NB4 (cell line): ENCODE measurements at regions not wholly inside any gene's neighbourhood (a gene's known extent, or its start where the extent isn't known, plus 50 kb on each side); places are given as distances from the start of the nearest gene placed in this dataset.

Source experiments
- MYC ChIP-seq: IDR thresholded peaks from 2 replicates; pipeline ENCODE4 v1.6.1; 2011; ENCODE audit warnings: low read depth, low read length
- POLR2A ChIP-seq: IDR thresholded peaks from 2 replicates; pipeline ENCODE4 v1.6.1; 2011; ENCODE audit warnings: mild to moderate bottlenecking; ENCODE audit not compliant: insufficient read length; ENCODE audit errors: extremely low read depth
- TF ChIP-seq, protein P1 (sequence below): IDR thresholded peaks from one replicate; pipeline ENCODE4 v1.5.1; 2012; ENCODE audit warnings: low read depth, low read length
- TF ChIP-seq, protein P2 (sequence below): IDR thresholded peaks from 2 replicates; pipeline ENCODE4 v1.6.1; 2011; ENCODE audit warnings: low read depth, low read length

DNA sequence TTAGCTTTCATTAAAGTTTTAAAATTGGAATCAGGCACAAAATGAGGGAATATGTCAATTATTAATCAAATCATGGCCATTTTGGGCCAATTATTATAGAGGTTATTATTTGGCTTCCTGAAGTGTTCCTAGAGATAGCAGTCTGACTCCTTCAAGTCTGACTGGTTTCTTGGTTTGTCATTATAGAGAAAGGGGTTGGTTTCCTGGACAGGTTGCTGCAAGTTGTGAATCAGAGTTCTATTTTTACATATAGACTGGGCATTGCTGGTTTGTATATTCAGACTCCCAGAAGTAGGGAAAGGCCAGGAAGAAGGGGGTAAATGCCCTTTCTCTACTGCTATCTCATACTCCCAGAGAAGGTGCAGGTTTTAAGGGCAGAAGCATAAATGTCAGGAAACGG lies 121.4 kb upstream of the CEP162 start:
- TF ChIP-seq, protein P1, sequence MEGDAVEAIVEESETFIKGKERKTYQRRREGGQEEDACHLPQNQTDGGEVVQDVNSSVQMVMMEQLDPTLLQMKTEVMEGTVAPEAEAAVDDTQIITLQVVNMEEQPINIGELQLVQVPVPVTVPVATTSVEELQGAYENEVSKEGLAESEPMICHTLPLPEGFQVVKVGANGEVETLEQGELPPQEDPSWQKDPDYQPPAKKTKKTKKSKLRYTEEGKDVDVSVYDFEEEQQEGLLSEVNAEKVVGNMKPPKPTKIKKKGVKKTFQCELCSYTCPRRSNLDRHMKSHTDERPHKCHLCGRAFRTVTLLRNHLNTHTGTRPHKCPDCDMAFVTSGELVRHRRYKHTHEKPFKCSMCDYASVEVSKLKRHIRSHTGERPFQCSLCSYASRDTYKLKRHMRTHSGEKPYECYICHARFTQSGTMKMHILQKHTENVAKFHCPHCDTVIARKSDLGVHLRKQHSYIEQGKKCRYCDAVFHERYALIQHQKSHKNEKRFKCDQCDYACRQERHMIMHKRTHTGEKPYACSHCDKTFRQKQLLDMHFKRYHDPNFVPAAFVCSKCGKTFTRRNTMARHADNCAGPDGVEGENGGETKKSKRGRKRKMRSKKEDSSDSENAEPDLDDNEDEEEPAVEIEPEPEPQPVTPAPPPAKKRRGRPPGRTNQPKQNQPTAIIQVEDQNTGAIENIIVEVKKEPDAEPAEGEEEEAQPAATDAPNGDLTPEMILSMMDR, result no peak
- TF ChIP-seq POLR2A (no peak), MYC (no peak)
- TF ChIP-seq, protein P2, sequence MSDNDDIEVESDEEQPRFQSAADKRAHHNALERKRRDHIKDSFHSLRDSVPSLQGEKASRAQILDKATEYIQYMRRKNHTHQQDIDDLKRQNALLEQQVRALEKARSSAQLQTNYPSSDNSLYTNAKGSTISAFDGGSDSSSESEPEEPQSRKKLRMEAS, result no peak
